HG02798 (cell line): ENCODE measurements at regions not wholly inside any gene's neighbourhood (a gene's known extent, or its start where the extent isn't known, plus 50 kb on each side); places are given as distances from the start of the nearest gene placed in this dataset.
"Not testable (repeated sequence)": the region's sequence is repeated elsewhere in the genome, so short reads cannot be mapped to it uniquely, and the experiment has no call there.

ENCODE experiments used
- ATAC-seq: cut with Tn5 transposase; IDR thresholded peaks from one replicate; pipeline ENCODE4 v1.9.1; 2021; ENCODE audit warnings: mild to moderate bottlenecking; ENCODE audit not compliant: unreplicated experiment, poor library complexity

GRCh38 chr10:28432210-28432676 lies 100.7 kb upstream of the WAC start:
- peak; percentile 60 for ATAC-seq

GRCh38 chr10:28434063-28434462 lies 98.9 kb upstream of the WAC start:
- ATAC-seq: no peak

GRCh38 chr10:28442403-28442802 lies 90.5 kb upstream of the WAC start:
- no peak for ATAC-seq

GRCh38 chr10:28444031-28444430 lies 88.9 kb upstream of the WAC start:
- ATAC-seq: no peak

GRCh38 chr10:28445516-28445915 lies 87.4 kb upstream of the WAC start:
- no peak for ATAC-seq

- no peak for ATAC-seq
Measured at GRCh38 chr10:28449382-28449781, 83.5 kb upstream of the WAC start.

GRCh38 chr10:28449926-28450325 lies 83.0 kb upstream of the WAC start:
- ATAC-seq: no peak

GRCh38 chr10:28453926-28454325 lies 79.0 kb upstream of the WAC start:
- no peak for ATAC-seq

- ATAC-seq: no peak
Measured at GRCh38 chr10:28457110-28457509, 75.8 kb upstream of the WAC start.

GRCh38 chr10:28457873-28458272 lies 75.0 kb upstream of the WAC start:
- not testable (repeated sequence) for ATAC-seq

GRCh38 chr10:28459453-28460144 lies 73.3 kb upstream of the WAC start:
- ATAC-seq: no peak

- ATAC-seq: no peak
Measured at GRCh38 chr10:28463141-28463540, 69.8 kb upstream of the WAC start.

GRCh38 chr10:28463676-28464395 lies 69.1 kb upstream of the WAC start:
- ATAC-seq: no peak

GRCh38 chr10:28467615-28468014 lies 65.3 kb upstream of the WAC start:
- ATAC-seq: no peak

GRCh38 chr10:28468707-28469483 lies 64.0 kb upstream of the WAC start:
- ATAC-seq: no peak

GRCh38 chr10:28470873-28471651 lies 61.9 kb upstream of the WAC start:
- ATAC-seq: no peak

- ATAC-seq: no peak
Measured at GRCh38 chr10:28471652-28472050, 61.3 kb upstream of the WAC start.

- ATAC-seq: no peak
Measured at GRCh38 chr10:28478646-28479045, 54.3 kb upstream of the WAC start.

GRCh38 chr10:28479425-28479865 lies 53.5 kb upstream of the WAC start:
- no peak for ATAC-seq

GRCh38 chr10:28479927-28480627 lies 52.8 kb upstream of the WAC start:
- no peak for ATAC-seq
